Natural killer cell (primary cell): ENCODE measurements at regions not wholly inside any gene's neighbourhood (a gene's known extent, or its start where the extent isn't known, plus 50 kb on each side); places are given as distances from the start of the nearest gene placed in this dataset.

ENCODE experiments used
- ATAC-seq, 3 donors: fragments of 150-1000 bp in 2 of 3; fragments of 200-7000 bp in 1 of 3; cut with Tn5 transposase; 1 replicate in 1 of 3; 2 replicates in 2 of 3; pipeline ENCODE4 v1.10.0; 2021; ENCODE audit warnings: mild to moderate bottlenecking in 2 of 3, moderate library complexity in 2 of 3
- DNase-seq, 2 donors: peaks; one replicate each; pipeline versions ENCODE4 v3.0.0 to v3.0.0-alpha.2; 2013 to 2021; ENCODE audit warnings: mixed read lengths in 1 of 2
- H3K27ac ChIP-seq: one replicate; pipeline ENCODE4 v1.5.1; 2013; ENCODE audit warnings: mild to moderate bottlenecking, low read length
- H3K27me3 ChIP-seq: one replicate; pipeline ENCODE4 v1.6.1; 2013; ENCODE audit warnings: low read length; ENCODE audit not compliant: control insufficient read depth, insufficient read depth
- H3K36me3 ChIP-seq: one replicate; pipeline ENCODE4 v1.6.1; 2013; ENCODE audit warnings: low read length; ENCODE audit not compliant: control insufficient read depth, insufficient read depth
- H3K4me1 ChIP-seq: one replicate; pipeline ENCODE4 v1.6.1; 2013; ENCODE audit warnings: low read length; ENCODE audit not compliant: control insufficient read depth, insufficient read depth
- H3K4me3 ChIP-seq: one replicate; pipeline ENCODE4 v1.5.1; 2013; ENCODE audit warnings: low read length
- H3K9me3 ChIP-seq: one replicate; pipeline ENCODE4 v1.6.1; 2013; ENCODE audit warnings: low read length; ENCODE audit not compliant: control insufficient read depth, insufficient read depth
- H3K27ac Mint-ChIP-seq, 2 donors: one replicate each; pipeline ENCODE4 v1.8.0; 2022; ENCODE audit warnings: mild to moderate bottlenecking in 2 of 2, mixed read lengths in 2 of 2, moderate library complexity in 1 of 2
- H3K27me3 Mint-ChIP-seq, 2 donors: one replicate each; pipeline ENCODE4 v1.8.0; 2022; ENCODE audit warnings: low read depth in 2 of 2, mixed read lengths in 2 of 2
- H3K36me3 Mint-ChIP-seq: one replicate; pipeline ENCODE4 v1.8.0; 2022; ENCODE audit warnings: mixed read lengths
- H3K4me1 Mint-ChIP-seq, 2 donors: one replicate each; pipeline ENCODE4 v1.8.0; 2022; ENCODE audit warnings: mixed read lengths in 2 of 2
- H3K4me3 Mint-ChIP-seq: one replicate; pipeline ENCODE4 v1.8.0; 2022; ENCODE audit warnings: mild to moderate bottlenecking, moderate library complexity, mixed read lengths
- H3K9me3 Mint-ChIP-seq, 2 donors: one replicate each; pipeline ENCODE4 v1.8.0; 2022; ENCODE audit warnings: mixed read lengths in 2 of 2
- WGBS: methylation state at CpG from one replicate; pipeline ENCODE4 v1.1.7; 2013; ENCODE audit warnings: missing lambda C conversion rate; ENCODE audit not compliant: insufficient coverage; 5-methylcytosine and 5-hydroxymethylcytosine counted together
- intact Hi-C: fragments of 100-400 bp; cut with micrococcal nuclease; formaldehyde crosslinking; loops from one replicate; pipeline ENCODE4 v1.14.2; 2022
- TF ChIP-seq, protein P1 (sequence below): fragments of 200-600 bp; IDR thresholded peaks from one replicate; pipeline ENCODE4 v1.8.0; 2022; ENCODE audit warnings: antibody characterized with exemption

DNA sequence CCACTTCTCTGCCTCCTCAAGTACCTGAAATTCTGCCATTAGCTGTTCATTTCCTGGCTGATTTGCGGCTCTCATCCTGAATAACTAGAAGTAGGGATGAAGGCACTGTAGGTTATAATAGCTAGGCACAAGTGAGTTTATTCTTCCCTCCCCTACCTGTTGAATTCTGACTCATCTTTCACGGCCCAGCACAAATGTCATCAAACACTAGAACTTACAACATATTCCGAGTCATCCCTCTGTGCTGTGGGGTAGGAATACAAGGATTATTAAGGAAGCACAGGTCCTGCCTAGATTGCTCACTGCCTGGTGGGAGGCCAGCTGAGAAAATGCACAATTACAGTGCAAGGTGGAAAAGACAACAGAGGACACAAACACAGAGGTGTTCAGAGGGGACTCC, 103.7 kb upstream of the ASIC2 start:
- TF ChIP-seq, protein P1, sequence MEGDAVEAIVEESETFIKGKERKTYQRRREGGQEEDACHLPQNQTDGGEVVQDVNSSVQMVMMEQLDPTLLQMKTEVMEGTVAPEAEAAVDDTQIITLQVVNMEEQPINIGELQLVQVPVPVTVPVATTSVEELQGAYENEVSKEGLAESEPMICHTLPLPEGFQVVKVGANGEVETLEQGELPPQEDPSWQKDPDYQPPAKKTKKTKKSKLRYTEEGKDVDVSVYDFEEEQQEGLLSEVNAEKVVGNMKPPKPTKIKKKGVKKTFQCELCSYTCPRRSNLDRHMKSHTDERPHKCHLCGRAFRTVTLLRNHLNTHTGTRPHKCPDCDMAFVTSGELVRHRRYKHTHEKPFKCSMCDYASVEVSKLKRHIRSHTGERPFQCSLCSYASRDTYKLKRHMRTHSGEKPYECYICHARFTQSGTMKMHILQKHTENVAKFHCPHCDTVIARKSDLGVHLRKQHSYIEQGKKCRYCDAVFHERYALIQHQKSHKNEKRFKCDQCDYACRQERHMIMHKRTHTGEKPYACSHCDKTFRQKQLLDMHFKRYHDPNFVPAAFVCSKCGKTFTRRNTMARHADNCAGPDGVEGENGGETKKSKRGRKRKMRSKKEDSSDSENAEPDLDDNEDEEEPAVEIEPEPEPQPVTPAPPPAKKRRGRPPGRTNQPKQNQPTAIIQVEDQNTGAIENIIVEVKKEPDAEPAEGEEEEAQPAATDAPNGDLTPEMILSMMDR: no peak
- WGBS: 80% methylated on average over 1 of the region's 3 CpGs

DNA sequence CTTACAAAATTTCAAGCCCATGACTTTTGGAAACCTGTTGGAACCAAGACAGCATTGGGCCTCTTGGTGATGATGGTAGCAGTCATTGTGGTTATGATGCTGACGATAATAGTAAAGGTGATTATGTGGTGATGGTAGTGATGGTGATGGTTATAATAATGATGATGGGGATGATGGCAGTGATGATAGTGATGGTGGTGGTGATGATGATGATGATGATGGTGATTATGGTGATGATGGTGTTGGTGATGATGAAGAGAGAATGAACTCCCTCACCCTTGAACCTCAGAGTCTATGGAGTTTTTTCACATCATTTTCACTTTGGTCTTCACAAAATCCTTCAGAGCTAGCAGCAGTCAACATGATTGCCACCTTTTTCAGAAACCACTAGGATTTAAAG, 105.3 kb upstream of the ASIC2 start:
- intact Hi-C loops: no loop called here
- Histone ChIP-seq H3K36me3 (no peaks in the 10 kb centered on the region), H3K4me1 (no peaks in the 10 kb centered on the region), H3K9me3 (no peaks in the 10 kb centered on the region), H3K27ac (no peak overlapping the region), H3K4me3 (no peak overlapping the region), H3K27me3 (no peaks in the 10 kb centered on the region)
- peaks cover 8 to 11% of the 10 kb centered on the region in 2 donors for H3K27me3 Mint-ChIP-seq
- DNase-seq: no peak
- no peaks in the 10 kb centered on the region for H3K4me1 Mint-ChIP-seq
- H3K36me3 Mint-ChIP-seq: no peaks in the 10 kb centered on the region
- peaks cover 0 to 6% of the 10 kb centered on the region in 2 donors for H3K9me3 Mint-ChIP-seq
- H3K27ac Mint-ChIP-seq: no peak overlapping the region
- no peak overlapping the region for H3K4me3 Mint-ChIP-seq
- WGBS: 100% methylated on average over 1 of the region's 1 CpG
- TF ChIP-seq, protein P1: no peak
- ATAC-seq: no peak

More for the DNA sequence above, 103.7 kb upstream of the ASIC2 start:
- H3K27ac ChIP-seq: no peak overlapping the region
- H3K27me3 ChIP-seq: no peaks in the 10 kb centered on the region
- H3K4me1 Mint-ChIP-seq: no peaks in the 10 kb centered on the region
- DNase-seq (no peak), ATAC-seq (no peak)
- intact Hi-C loops: no loop called here
- no peak overlapping the region for H3K4me3 ChIP-seq
- no peaks in the 10 kb centered on the region for H3K9me3 ChIP-seq
- no peaks in the 10 kb centered on the region for H3K4me1 ChIP-seq
- H3K36me3 ChIP-seq: no peaks in the 10 kb centered on the region
- H3K27ac Mint-ChIP-seq: no peak overlapping the region
- H3K27me3 Mint-ChIP-seq: peaks cover 8 to 14% of the 10 kb centered on the region in 2 donors
- no peak overlapping the region for H3K4me3 Mint-ChIP-seq
- H3K36me3 Mint-ChIP-seq: no peaks in the 10 kb centered on the region
- H3K9me3 Mint-ChIP-seq: peaks cover 0 to 6% of the 10 kb centered on the region in 2 donors

DNA sequence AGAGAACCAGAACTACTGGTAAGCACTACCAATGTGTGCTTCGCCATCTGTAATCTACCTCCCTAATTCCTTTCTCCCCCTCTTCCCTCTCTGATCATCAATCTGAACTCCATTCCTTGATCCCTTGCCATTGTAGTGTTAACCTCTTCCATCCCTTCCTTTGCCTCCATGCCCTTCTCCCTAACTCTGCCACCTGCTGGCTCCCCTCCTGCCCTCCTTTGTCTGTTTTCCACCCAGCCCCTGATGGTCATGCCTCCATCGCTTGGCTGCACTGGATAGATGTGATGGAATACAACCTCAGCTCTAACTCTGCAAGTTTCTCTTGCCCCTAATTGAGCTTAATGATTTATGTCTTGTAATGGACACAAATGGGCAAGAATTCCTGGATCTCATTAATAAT, 108.2 kb upstream of the ASIC2 start:
- no peak overlapping the region for H3K27ac Mint-ChIP-seq
- H3K36me3 Mint-ChIP-seq: no peaks in the 10 kb centered on the region
- no peak overlapping the region for H3K4me3 Mint-ChIP-seq
- DNase-seq: no peak
- Histone ChIP-seq H3K27me3 (no peaks in the 10 kb centered on the region), H3K4me3 (no peak overlapping the region), H3K36me3 (no peaks in the 10 kb centered on the region), H3K4me1 (no peaks in the 10 kb centered on the region), H3K9me3 (no peaks in the 10 kb centered on the region), H3K27ac (no peak overlapping the region)
- no peak for ATAC-seq
- no peaks in the 10 kb centered on the region for H3K4me1 Mint-ChIP-seq
- WGBS: 84% methylated on average over 2 of the region's 2 CpGs
- TF ChIP-seq, protein P1: no peak
- peaks cover 5 to 8% of the 10 kb centered on the region in 2 donors for H3K27me3 Mint-ChIP-seq
- peaks cover 0 to 3% of the 10 kb centered on the region in 2 donors for H3K9me3 Mint-ChIP-seq
- intact Hi-C loops: no loop called here

DNA sequence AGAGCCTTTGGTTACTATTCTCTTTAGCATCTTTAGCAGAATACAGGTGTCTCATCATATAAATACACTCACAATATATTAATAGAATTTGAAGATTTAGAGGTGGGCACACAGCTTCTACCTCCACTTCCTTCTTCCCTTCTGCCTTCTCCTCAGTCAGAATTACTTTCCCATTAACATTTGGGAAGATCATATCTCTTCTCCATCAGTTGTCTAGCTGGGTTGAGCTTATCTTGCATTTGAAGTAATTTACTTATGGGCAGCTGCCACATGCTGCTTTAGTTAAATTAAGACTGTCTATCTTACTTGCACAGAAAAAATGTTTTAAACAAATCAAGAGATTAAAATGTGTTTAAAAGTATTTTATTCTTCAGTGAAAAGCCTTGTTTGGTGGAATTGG, 110.1 kb upstream of the ASIC2 start:
- Mint-ChIP-seq H3K9me3 (peaks cover 0 to 3% of the 10 kb centered on the region in 2 donors), H3K36me3 (no peaks in the 10 kb centered on the region), H3K4me1 (no peaks in the 10 kb centered on the region), H3K27ac (no peak overlapping the region), H3K27me3 (peaks cover 8% of the 10 kb centered on the region in 2 donors), H3K4me3 (no peak overlapping the region)
- Histone ChIP-seq H3K9me3 (no peaks in the 10 kb centered on the region), H3K4me1 (no peaks in the 10 kb centered on the region), H3K36me3 (no peaks in the 10 kb centered on the region), H3K27ac (no peak overlapping the region), H3K4me3 (no peak overlapping the region), H3K27me3 (no peaks in the 10 kb centered on the region)
- intact Hi-C loops: no loop called here
- DNase-seq (no peak), ATAC-seq (no peak)
- TF ChIP-seq, protein P1: no peak
